SK-N-SH treated with all-trans-retinoic acid at 6 μM for 48 hours (cell line): ENCODE measurements at regions not wholly inside any gene's neighbourhood (a gene's known extent, or its start where the extent isn't known, plus 50 kb on each side); places are given as distances from the start of the nearest gene placed in this dataset.

ENCODE experiments used
- ATAC-seq: fragments of 200-7000 bp; cut with Tn5 transposase; 3 replicates; pipeline ENCODE4 v1.9.1; 2020; ENCODE audit warnings: mild to moderate bottlenecking, moderate library complexity
- ARNTL ChIP-seq: fragments of 450-650 bp; formaldehyde crosslinking; IDR thresholded peaks from 2 replicates; pipeline ENCODE4 v1.5.0; 2020; ENCODE audit warnings: low read depth, mild to moderate bottlenecking, moderate library complexity, borderline replicate concordance
- BACH2 ChIP-seq: fragments of 250-450 bp; sonication (Bioruptor Pico); IDR thresholded peaks from 2 replicates; pipeline ENCODE4 v1.9.0; 2021; ENCODE audit warnings: mild to moderate bottlenecking, borderline replicate concordance
- CSDC2 ChIP-seq: fragments of 250-450 bp; sonication (Bioruptor Pico); IDR thresholded peaks from 2 replicates; pipeline ENCODE4 v1.5.0; 2020; ENCODE audit warnings: mild to moderate bottlenecking, moderate library complexity
- CSRNP3 ChIP-seq: fragments of 250-450 bp; sonication (Bioruptor Pico); IDR thresholded peaks from 2 replicates; pipeline ENCODE4 v1.5.1; 2021; ENCODE audit warnings: mild to moderate bottlenecking, moderate library complexity
- ESRRG ChIP-seq: fragments of 250-450 bp; sonication (Bioruptor Pico); IDR thresholded peaks from 2 replicates; pipeline ENCODE4 v1.6.1; 2021; ENCODE audit warnings: mild to moderate bottlenecking
- GLIS3 ChIP-seq: fragments of 250-450 bp; sonication (Bioruptor Pico); IDR thresholded peaks from 2 replicates; pipeline ENCODE4 v1.5.0; 2020; ENCODE audit warnings: mild to moderate bottlenecking, moderate library complexity
- ISL1 ChIP-seq: fragments of 250-450 bp; sonication (Bioruptor Pico); IDR thresholded peaks from 2 replicates; pipeline ENCODE4 v2.1.2; 2022; ENCODE audit warnings: mild to moderate bottlenecking, moderate library complexity
- OSR1 ChIP-seq: fragments of 250-450 bp; sonication (Bioruptor Pico); IDR thresholded peaks from 2 replicates; pipeline ENCODE4 v1.8.0; 2022; ENCODE audit warnings: moderate library complexity, mild to moderate bottlenecking, inconsistent platforms
- PATZ1 ChIP-seq: fragments of 250-450 bp; sonication (Bioruptor Pico); IDR thresholded peaks from 2 replicates; pipeline ENCODE4 v1.8.0; 2020; ENCODE audit warnings: mild to moderate bottlenecking, moderate library complexity, borderline replicate concordance
- POU6F1 ChIP-seq: fragments of 250-450 bp; sonication (Bioruptor Pico); IDR thresholded peaks from 2 replicates; pipeline ENCODE4 v1.8.0; 2021; ENCODE audit warnings: low read depth, mild to moderate bottlenecking, moderate library complexity, borderline replicate concordance
- PPARA ChIP-seq: fragments of 250-450 bp; sonication (Bioruptor Pico); IDR thresholded peaks from 2 replicates; pipeline ENCODE4 v1.5.0; 2020; ENCODE audit warnings: mild to moderate bottlenecking, borderline replicate concordance
- RARB ChIP-seq: fragments of 250-450 bp; sonication (Bioruptor Pico); IDR thresholded peaks from 2 replicates; pipeline ENCODE4 v1.8.0; 2021; ENCODE audit warnings: mild to moderate bottlenecking, moderate library complexity
- SNAI2 ChIP-seq: fragments of 250-450 bp; sonication (Bioruptor Pico); IDR thresholded peaks from 2 replicates; pipeline ENCODE4 v1.5.0; 2020; ENCODE audit warnings: mild to moderate bottlenecking, moderate library complexity
- TCF4 ChIP-seq: fragments of 250-450 bp; sonication (Bioruptor Pico); IDR thresholded peaks from 2 replicates; pipeline ENCODE4 v1.8.0; 2021; ENCODE audit warnings: mild to moderate bottlenecking, moderate library complexity, borderline replicate concordance
- TOX ChIP-seq: fragments of 250-450 bp; sonication (Bioruptor Pico); IDR thresholded peaks from 2 replicates; pipeline ENCODE4 v1.8.0; 2021; ENCODE audit warnings: mild to moderate bottlenecking, moderate library complexity, borderline replicate concordance
- ZC3H10 ChIP-seq: fragments of 250-450 bp; sonication (Bioruptor Pico); IDR thresholded peaks from 2 replicates; pipeline ENCODE4 v1.5.1; 2021; ENCODE audit warnings: mild to moderate bottlenecking, moderate library complexity
- ZFP3 ChIP-seq: fragments of 250-450 bp; sonication (Bioruptor Pico); IDR thresholded peaks from 2 replicates; pipeline ENCODE4 v1.5.0; 2020; ENCODE audit warnings: mild to moderate bottlenecking, moderate library complexity
- ZFP30 ChIP-seq: fragments of 450-650 bp; formaldehyde crosslinking; IDR thresholded peaks from 2 replicates; pipeline ENCODE4 v1.5.0; 2022; ENCODE audit warnings: mild to moderate bottlenecking, moderate library complexity
- ZNF565 ChIP-seq: fragments of 450-650 bp; formaldehyde crosslinking; conservative IDR thresholded peaks from 2 replicates; pipeline ENCODE4 v1.5.0; 2020; ENCODE audit warnings: low read depth, mild to moderate bottlenecking, moderate library complexity
- ZNF70 ChIP-seq: fragments of 450-650 bp; formaldehyde crosslinking; IDR thresholded peaks from 2 replicates; pipeline ENCODE4 v1.5.0; 2020; ENCODE audit warnings: mild to moderate bottlenecking, moderate library complexity
- ZNF8 ChIP-seq: fragments of 450-650 bp; formaldehyde crosslinking; IDR thresholded peaks from 2 replicates; pipeline ENCODE4 v1.5.0; 2020; ENCODE audit warnings: mild to moderate bottlenecking, moderate library complexity

- ATAC-seq, result no peak
- TF ChIP-seq BACH2 (CRISPR knock-in tag) (no peak), PATZ1 (CRISPR knock-in tag) (no peak), ARNTL (CRISPR knock-in tag) (no peak), SNAI2 (no peak)
Measured at GRCh38 chr5:15321776-15322175, 178.2 kb upstream of the FBXL7 start.

- TF ChIP-seq ESRRG (CRISPR knock-in tag) (no peak), POU6F1 (no peak), ZFP3 (CRISPR knock-in tag) (no peak), ISL1 (CRISPR knock-in tag) (peak; percentile 43), TCF4 (no peak)
Measured at GRCh38 chr5:15320871-15321270, 179.1 kb upstream of the FBXL7 start.

GRCh38 chr5:15304914-15305834, 194.8 kb upstream of the FBXL7 start:
- TF ChIP-seq RARB (CRISPR knock-in tag) (no peak), TOX (CRISPR knock-in tag) (no peak), ZC3H10 (CRISPR knock-in tag) (no peak), CSDC2 (no peak), CSRNP3 (CRISPR knock-in tag) (no peak), ZFP3 (CRISPR knock-in tag) (no peak), ISL1 (CRISPR knock-in tag) (no peak), ZNF8 (CRISPR knock-in tag) (no peak), ZNF70 (no peak), ZFP30 (no peak), SNAI2 (no peak), ZNF565 (CRISPR knock-in tag) (no peak), OSR1 (CRISPR knock-in tag) (no peak), ARNTL (CRISPR knock-in tag) (no peak)
- TF ChIP-seq, all 23 proteins: peak for 0
- no peak for ATAC-seq

More at GRCh38 chr5:15320871-15321270, 179.1 kb upstream of the FBXL7 start:
- ATAC-seq, result no peak

- TF ChIP-seq ESRRG (CRISPR knock-in tag) (no peak), ZNF70 (no peak), ZNF8 (CRISPR knock-in tag) (no peak), ZNF565 (CRISPR knock-in tag) (no peak), PPARA (no peak), CSDC2 (no peak), PATZ1 (CRISPR knock-in tag) (no peak), ZFP30 (no peak), ARNTL (CRISPR knock-in tag) (no peak), POU6F1 (no peak), OSR1 (CRISPR knock-in tag) (no peak), RARB (CRISPR knock-in tag) (no peak), GLIS3 (CRISPR knock-in tag) (no peak), TOX (CRISPR knock-in tag) (no peak), TCF4 (no peak), ISL1 (CRISPR knock-in tag) (no peak), BACH2 (CRISPR knock-in tag) (no peak), CSRNP3 (CRISPR knock-in tag) (no peak), SNAI2 (no peak), ZC3H10 (CRISPR knock-in tag) (no peak)
- no peak for ATAC-seq
Measured at GRCh38 chr5:15304066-15304731, 195.8 kb upstream of the FBXL7 start.
